Psoas muscle (tissue), 7 donors: ENCODE measurements at regions not wholly inside any gene's neighbourhood (a gene's known extent, or its start where the extent isn't known, plus 50 kb on each side); places are given as distances from the start of the nearest gene placed in this dataset.

Experiments
- ATAC-seq, 4 donors: fragments of 200-7000 bp; cut with Tn5 transposase; one replicate each; pipeline ENCODE4 v1.9.1; 2020; ENCODE audit warnings: moderate library complexity in 3 of 4, mild to moderate bottlenecking in 2 of 4
- DNase-seq, 2 donors: peaks; one replicate each; pipeline ENCODE4 v3.0.0-alpha.2; 2020
- H3K27ac ChIP-seq: fragments of 200-600 bp; one replicate; pipeline ENCODE4 v1.8.0; 2022
- H3K27me3 ChIP-seq, 3 donors: fragments of 200-600 bp in 1 of 3; one replicate each; pipeline versions ENCODE4 v1.6.1 to v1.8.0; 2013 to 2022; ENCODE audit warnings: low read length in 2 of 3, mild to moderate bottlenecking in 2 of 3, moderate library complexity in 1 of 3; ENCODE audit not compliant: insufficient read depth in 3 of 3
- H3K36me3 ChIP-seq, 2 donors: fragments of 200-600 bp in 1 of 2; one replicate each; pipeline versions ENCODE4 v1.6.1 to v1.8.0; 2013 to 2022; ENCODE audit warnings: low read depth in 1 of 2, mild to moderate bottlenecking in 1 of 2, moderate library complexity in 1 of 2; ENCODE audit not compliant: insufficient read depth in 1 of 2
- H3K4me1 ChIP-seq: fragments of 200-600 bp; one replicate; pipeline ENCODE4 v1.8.0; 2022
- H3K4me3 ChIP-seq: fragments of 200-600 bp; one replicate; pipeline ENCODE4 v1.8.0; 2022; ENCODE audit warnings: mild to moderate bottlenecking
- H3K9me3 ChIP-seq: fragments of 200-600 bp; one replicate; pipeline ENCODE4 v1.8.0; 2022
- WGBS, 3 donors: extraction: QIAGEN DNeasy Blood & Tissue Kit; methylation state at CpG; one replicate each; pipeline versions ENCODE4 v1.1.6 to v1.1.7; 2013; 5-methylcytosine and 5-hydroxymethylcytosine counted together
- intact Hi-C, 2 donors: fragments of 100-400 bp; cut with DNase I; formaldehyde crosslinking; loops; one replicate each; pipeline versions ENCODE4 v1.11.0 to v1.14.2; 2022
- TF ChIP-seq, protein P1 (sequence below): fragments of 200-600 bp; IDR thresholded peaks from one replicate; pipeline ENCODE4 v1.8.0; 2022; ENCODE audit warnings: antibody characterized with exemption
- donor health status: healthy with polysubstance abuse.
- donor health status: DM: no; HTN: no; CAD: no; lungs with moderate emphysema.
- donor health status: Bipolar disorder and iron deficiency.
- donor health status: healthy.
- donor health status: DM: yes; HTN: yes; CAD: no.
- donor health status: DM: no; HTN: no; CAD: no.
- donor health status: DM: yes; HTN: yes; CAD: no.

DNA sequence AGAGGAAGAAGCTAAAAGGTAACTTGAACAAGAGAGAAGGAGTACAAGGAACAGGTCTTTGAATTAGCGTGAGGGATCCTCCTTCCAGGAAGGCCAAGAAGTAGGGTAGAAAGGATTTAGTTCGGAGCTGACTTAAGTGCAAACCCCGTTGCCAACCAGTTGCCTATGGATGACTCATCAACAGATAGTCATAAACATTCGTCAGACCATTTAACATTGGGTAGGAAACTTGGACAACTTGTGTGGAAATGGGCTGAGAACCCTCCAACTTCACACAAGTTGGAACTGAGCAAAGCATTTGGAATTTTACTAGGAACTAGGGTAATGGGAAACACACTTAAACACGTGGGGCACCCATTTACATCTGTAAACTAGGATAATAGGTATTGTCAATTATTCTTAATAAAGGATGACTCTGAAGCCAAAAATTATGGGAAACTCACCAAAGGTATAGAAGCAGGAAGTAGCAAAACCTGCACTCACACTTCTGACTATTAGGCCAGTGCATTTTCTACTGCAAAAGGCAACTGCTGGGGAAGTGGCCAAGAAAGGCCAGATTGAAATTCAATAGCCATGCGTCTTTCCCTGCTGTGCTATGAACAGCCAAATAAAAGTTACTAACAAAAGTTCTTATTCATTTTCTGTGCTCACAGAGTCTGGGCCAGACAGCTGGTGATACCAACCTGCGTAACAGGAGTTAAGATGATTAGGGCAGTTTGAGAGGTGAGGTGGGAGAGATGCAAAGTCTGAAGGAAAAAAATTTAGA is 174.5 kb upstream of the TMC3 start:
- no peak for ATAC-seq
- WGBS, 3 donors, result 50 to 61% (median 50%) methylated on average over 7 of the region's 7 CpGs
- Histone ChIP-seq H3K27me3 (peaks cover 0 to 2% (median 0%) of the 10 kb centered on the region in 3 donors), H3K36me3 (no peaks in the 10 kb centered on the region), H3K9me3 (no peaks in the 10 kb centered on the region), H3K4me1 (peaks cover 5% of the 10 kb centered on the region), H3K4me3 (no peak overlapping the region), H3K27ac (no peak overlapping the region)
- TF ChIP-seq, protein P1, sequence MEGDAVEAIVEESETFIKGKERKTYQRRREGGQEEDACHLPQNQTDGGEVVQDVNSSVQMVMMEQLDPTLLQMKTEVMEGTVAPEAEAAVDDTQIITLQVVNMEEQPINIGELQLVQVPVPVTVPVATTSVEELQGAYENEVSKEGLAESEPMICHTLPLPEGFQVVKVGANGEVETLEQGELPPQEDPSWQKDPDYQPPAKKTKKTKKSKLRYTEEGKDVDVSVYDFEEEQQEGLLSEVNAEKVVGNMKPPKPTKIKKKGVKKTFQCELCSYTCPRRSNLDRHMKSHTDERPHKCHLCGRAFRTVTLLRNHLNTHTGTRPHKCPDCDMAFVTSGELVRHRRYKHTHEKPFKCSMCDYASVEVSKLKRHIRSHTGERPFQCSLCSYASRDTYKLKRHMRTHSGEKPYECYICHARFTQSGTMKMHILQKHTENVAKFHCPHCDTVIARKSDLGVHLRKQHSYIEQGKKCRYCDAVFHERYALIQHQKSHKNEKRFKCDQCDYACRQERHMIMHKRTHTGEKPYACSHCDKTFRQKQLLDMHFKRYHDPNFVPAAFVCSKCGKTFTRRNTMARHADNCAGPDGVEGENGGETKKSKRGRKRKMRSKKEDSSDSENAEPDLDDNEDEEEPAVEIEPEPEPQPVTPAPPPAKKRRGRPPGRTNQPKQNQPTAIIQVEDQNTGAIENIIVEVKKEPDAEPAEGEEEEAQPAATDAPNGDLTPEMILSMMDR, result no peak
- intact Hi-C loops, result no loop called here
- no peak for DNase-seq

DNA sequence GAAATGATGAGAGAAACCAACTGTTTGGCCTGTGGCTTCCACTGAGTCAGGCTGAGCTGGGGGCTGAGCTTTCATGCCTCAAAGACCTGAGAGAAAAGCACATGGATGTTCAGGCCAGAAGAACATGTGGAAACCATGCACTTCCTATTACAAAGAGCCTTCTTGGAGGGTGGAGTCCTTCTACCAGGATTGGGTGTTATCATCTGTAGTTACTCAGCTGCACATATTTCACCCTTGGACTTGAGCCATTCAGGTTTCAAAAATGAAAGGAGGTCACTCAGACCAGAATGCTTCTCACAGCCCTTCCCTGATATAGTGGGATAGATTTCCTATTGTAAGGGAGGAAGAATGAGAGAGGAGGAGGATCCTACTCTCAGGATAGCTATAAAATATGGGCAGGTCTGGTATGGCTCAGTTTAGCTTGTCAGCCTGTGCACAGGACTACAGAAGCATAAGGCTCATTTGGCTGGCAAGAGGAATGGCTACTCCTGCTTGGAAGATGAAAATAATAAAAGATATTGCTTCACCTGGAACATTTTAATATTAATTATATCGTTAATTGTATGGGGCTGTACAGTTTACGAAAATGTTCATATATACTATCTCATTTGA is 173.6 kb upstream of the TMC3 start:
- WGBS, 3 donors, result 96 to 98% (median 98%) methylated on average over 2 of the region's 2 CpGs

DNA sequence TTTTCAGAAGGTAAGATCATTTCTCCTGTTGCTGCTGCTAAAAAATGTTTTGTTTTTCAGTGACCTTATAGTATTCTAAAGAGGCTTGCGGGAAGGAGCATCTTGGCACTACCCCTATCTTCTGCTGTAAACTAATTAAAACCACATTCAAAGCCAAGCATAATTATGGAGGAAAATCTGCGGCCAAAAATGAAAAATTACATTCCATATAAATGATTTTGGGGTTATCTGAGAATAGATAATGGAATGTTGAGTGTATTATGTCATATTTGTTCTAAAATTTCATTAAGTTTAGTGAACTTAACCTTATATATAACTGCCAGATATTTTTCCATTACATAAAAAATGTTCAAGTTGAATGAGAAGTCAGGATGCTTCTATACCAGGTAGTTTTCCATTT is 170.4 kb upstream of the TMC3 start:
- H3K27me3 ChIP-seq, result peaks cover 0 to 2% (median 0%) of the 10 kb centered on the region in 3 donors
- H3K27ac ChIP-seq, result no peak overlapping the region
- WGBS, 3 donors, result 77 to 93% (median 85%) methylated on average over 2 of the region's 2 CpGs
- ATAC-seq, result no peak
- no peak for DNase-seq
- H3K36me3 ChIP-seq, result no peaks in the 10 kb centered on the region
- intact Hi-C loops, result no loop called here
- H3K9me3 ChIP-seq, result no peaks in the 10 kb centered on the region
- TF ChIP-seq, protein P1, result no peak
- no peak overlapping the region for H3K4me3 ChIP-seq
- peaks cover 5% of the 10 kb centered on the region for H3K4me1 ChIP-seq

More for the DNA sequence above, 173.6 kb upstream of the TMC3 start:
- H3K4me1 ChIP-seq, result peaks cover 5% of the 10 kb centered on the region
- TF ChIP-seq, protein P1, result no peak
- intact Hi-C loops, result no loop called here
- H3K27ac ChIP-seq, result no peak overlapping the region
- DNase-seq (no peak), ATAC-seq (no peak)
- H3K36me3 ChIP-seq, result no peaks in the 10 kb centered on the region
- no peak overlapping the region for H3K4me3 ChIP-seq
- peaks cover 0 to 2% (median 0%) of the 10 kb centered on the region in 3 donors for H3K27me3 ChIP-seq
- no peaks in the 10 kb centered on the region for H3K9me3 ChIP-seq

DNA sequence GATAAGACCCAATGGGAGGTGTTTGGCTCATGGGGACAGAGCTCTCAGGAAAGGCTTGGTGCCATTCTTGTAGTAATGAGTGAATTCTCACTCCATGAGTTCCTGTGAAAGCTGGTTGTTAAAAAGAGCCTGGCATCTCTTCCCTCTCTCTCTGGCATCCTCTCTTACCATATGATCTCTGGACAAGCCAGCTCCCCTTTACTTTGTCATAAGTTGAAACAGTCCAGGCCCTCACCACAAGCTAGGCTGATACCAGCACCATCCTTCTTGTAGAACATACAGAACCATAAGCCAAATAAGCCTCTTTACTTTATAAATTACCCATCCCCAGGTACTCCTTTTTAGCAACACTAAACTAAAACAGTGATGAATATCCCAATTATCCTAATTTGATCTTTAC is 166.9 kb upstream of the TMC3 start:
- Histone ChIP-seq H3K36me3 (no peaks in the 10 kb centered on the region), H3K4me3 (no peak overlapping the region), H3K27ac (no peak overlapping the region), H3K4me1 (no peaks in the 10 kb centered on the region), H3K9me3 (no peaks in the 10 kb centered on the region), H3K27me3 (peaks cover 0 to 2% (median 0%) of the 10 kb centered on the region in 3 donors)
- TF ChIP-seq, protein P1, result no peak
- intact Hi-C loops, result no loop called here
- no peak for DNase-seq
- ATAC-seq, result no peak
